ENCODE measurements at regions not wholly inside any gene's neighbourhood (a gene's known extent, or its start where the extent isn't known, plus 50 kb on each side); places are given as distances from the start of the nearest gene placed in this dataset.

DNA sequence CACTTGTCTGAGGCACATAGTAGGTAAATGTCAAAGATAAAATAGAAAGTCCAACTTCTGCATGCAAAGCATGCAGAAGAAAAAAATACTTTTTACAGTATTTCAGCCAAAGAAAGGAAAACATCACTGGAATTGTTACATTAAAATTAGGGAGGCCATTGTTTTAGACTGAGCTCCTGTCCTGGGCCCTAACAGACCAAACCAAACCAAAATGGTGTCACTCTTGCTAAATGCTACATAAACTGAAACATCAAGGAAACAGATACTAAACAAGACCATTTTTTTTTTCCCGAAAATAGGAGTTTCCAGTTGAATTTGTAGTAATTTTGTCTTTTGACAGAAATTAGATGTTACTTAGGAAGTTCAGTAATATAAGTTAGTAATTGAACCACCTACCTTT is 508.8 kb downstream of the DSC3 start:
- peaks cover 1 to 38% (median 9%) of the 10 kb centered on the region in 5 donors for H3K9me3 Mint-ChIP-seq
- no peaks in the 10 kb centered on the region for H3K4me1 Mint-ChIP-seq
- H3K27ac Mint-ChIP-seq: no peak overlapping the region
- Histone ChIP-seq H3K27ac (ENCODE audit: low read depth, low read length) (no peak overlapping the region), H3K4me1 (ENCODE audit: insufficient read depth, low read length) (no peaks in the 10 kb centered on the region), H3K4me3 (ENCODE audit: low read length) (no peak overlapping the region), H3K9me3 (ENCODE audit: low read length) (no peaks in the 10 kb centered on the region), H3K36me3 (ENCODE audit: insufficient read depth, low read length) (no peaks in the 10 kb centered on the region), H3K27me3 (ENCODE audit: insufficient read depth, low read length, poor library complexity, severe bottlenecking) (no peaks in the 10 kb centered on the region)
- H3K36me3 Mint-ChIP-seq: no peaks in the 10 kb centered on the region
- no peaks in the 10 kb centered on the region for H3K27me3 Mint-ChIP-seq
- DNase-seq: no peak
- CTCF ChIA-PET: no interaction called here
- POLR2A ChIA-PET: no interaction called here
- H3K4me3 Mint-ChIP-seq: no peak overlapping the region

DNA sequence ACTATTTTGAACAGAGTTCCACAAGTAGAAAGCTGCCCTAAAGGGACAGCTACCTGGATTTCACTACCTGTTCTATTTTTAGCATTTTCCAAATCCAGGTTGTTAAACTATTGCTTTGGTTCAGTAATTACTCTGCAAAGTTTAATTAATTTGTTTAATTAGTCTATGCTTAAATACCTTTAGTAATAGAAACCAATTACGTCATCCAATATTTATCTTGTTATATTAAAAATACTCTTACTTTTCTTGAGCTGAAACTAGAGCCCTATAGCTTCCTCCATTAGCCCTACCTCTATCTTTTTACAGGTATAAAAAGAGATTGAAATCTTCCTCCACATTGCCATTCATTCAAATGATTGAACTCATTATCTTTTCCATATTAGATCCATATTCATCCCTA is 514.6 kb downstream of the DSC3 start:
- no peak overlapping the region for H3K4me3 Mint-ChIP-seq
- H3K36me3 Mint-ChIP-seq: no peaks in the 10 kb centered on the region
- Histone ChIP-seq H3K9me3 (ENCODE audit: low read length) (no peaks in the 10 kb centered on the region), H3K4me3 (ENCODE audit: low read length) (no peak overlapping the region), H3K27me3 (ENCODE audit: insufficient read depth, low read length, poor library complexity, severe bottlenecking) (no peaks in the 10 kb centered on the region), H3K27ac (ENCODE audit: low read depth, low read length) (no peak overlapping the region), H3K4me1 (ENCODE audit: insufficient read depth, low read length) (no peaks in the 10 kb centered on the region), H3K36me3 (ENCODE audit: insufficient read depth, low read length) (no peaks in the 10 kb centered on the region)
- H3K4me1 Mint-ChIP-seq: no peaks in the 10 kb centered on the region
- POLR2A ChIA-PET: no interaction called here
- no peak overlapping the region for H3K27ac Mint-ChIP-seq
- H3K9me3 Mint-ChIP-seq: peaks cover 4 to 35% (median 10%) of the 10 kb centered on the region in 5 donors
- CTCF ChIA-PET: no interaction called here
- H3K27me3 Mint-ChIP-seq: no peaks in the 10 kb centered on the region
- no peak for DNase-seq

DNA sequence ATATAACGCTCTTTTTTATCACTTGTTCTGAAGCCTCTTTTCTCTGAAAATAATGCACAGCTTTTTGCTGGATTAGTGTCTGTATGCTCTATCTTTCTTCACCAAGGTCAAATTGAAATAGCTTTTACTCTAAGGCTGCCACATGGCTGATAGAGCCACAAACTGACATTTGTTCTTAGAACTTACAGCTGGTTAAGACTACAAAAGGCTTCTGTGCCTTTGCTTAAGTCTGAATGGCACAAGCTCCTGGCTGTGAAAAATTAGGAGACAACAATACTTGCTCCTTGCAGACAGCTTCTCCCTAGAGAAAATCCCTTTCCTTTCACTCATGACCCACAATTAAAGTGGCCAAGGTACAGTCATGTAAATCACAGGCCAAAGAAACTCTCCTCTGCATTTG is 515.3 kb downstream of the DSC3 start:
- no peaks in the 10 kb centered on the region for H3K36me3 ChIP-seq (ENCODE audit: insufficient read depth, low read length)
- Mint-ChIP-seq H3K4me1 (no peaks in the 10 kb centered on the region), H3K4me3 (no peak overlapping the region), H3K27ac (no peak overlapping the region), H3K27me3 (no peaks in the 10 kb centered on the region), H3K9me3 (peaks cover 5 to 32% (median 10%) of the 10 kb centered on the region in 5 donors), H3K36me3 (no peaks in the 10 kb centered on the region)
- H3K4me3 ChIP-seq (ENCODE audit: low read length): no peak overlapping the region
- no peaks in the 10 kb centered on the region for H3K4me1 ChIP-seq (ENCODE audit: insufficient read depth, low read length)
- no peak for DNase-seq
- no peaks in the 10 kb centered on the region for H3K27me3 ChIP-seq (ENCODE audit: insufficient read depth, low read length, poor library complexity, severe bottlenecking)
- H3K27ac ChIP-seq (ENCODE audit: low read depth, low read length): no peak overlapping the region
- ChIA-PET POLR2A (no interaction called here), CTCF (no interaction called here)
- no peaks in the 10 kb centered on the region for H3K9me3 ChIP-seq (ENCODE audit: low read length)

- H3K36me3 ChIP-seq (ENCODE audit: insufficient read depth, low read length): no peaks in the 10 kb centered on the region
- H3K27me3 ChIP-seq (ENCODE audit: insufficient read depth, low read length, poor library complexity, severe bottlenecking): no peaks in the 10 kb centered on the region
- H3K4me1 ChIP-seq (ENCODE audit: insufficient read depth, low read length): no peaks in the 10 kb centered on the region
- H3K27ac ChIP-seq (ENCODE audit: low read depth, low read length): no peak overlapping the region
- Mint-ChIP-seq H3K27me3 (no peaks in the 10 kb centered on the region), H3K4me1 (no peaks in the 10 kb centered on the region), H3K9me3 (peaks cover 5 to 28% (median 15%) of the 10 kb centered on the region in 5 donors), H3K36me3 (no peaks in the 10 kb centered on the region), H3K27ac (no peak overlapping the region), H3K4me3 (no peak overlapping the region)
- H3K9me3 ChIP-seq (ENCODE audit: low read length): no peaks in the 10 kb centered on the region
- no peak for DNase-seq
- H3K4me3 ChIP-seq (ENCODE audit: low read length): no peak overlapping the region
- CTCF ChIA-PET: no interaction called here
- POLR2A ChIA-PET: no interaction called here
Observed at GRCh38 chr18:30522288-30522929, 520.1 kb downstream of the DSC3 start.

- Histone ChIP-seq H3K4me3 (ENCODE audit: low read length) (no peak overlapping the region), H3K4me1 (ENCODE audit: insufficient read depth, low read length) (no peaks in the 10 kb centered on the region), H3K36me3 (ENCODE audit: insufficient read depth, low read length) (no peaks in the 10 kb centered on the region), H3K27ac (ENCODE audit: low read depth, low read length) (no peak overlapping the region), H3K27me3 (ENCODE audit: insufficient read depth, low read length, poor library complexity, severe bottlenecking) (no peaks in the 10 kb centered on the region), H3K9me3 (ENCODE audit: low read length) (no peaks in the 10 kb centered on the region)
- Mint-ChIP-seq H3K36me3 (no peaks in the 10 kb centered on the region), H3K4me1 (no peaks in the 10 kb centered on the region), H3K4me3 (no peak overlapping the region), H3K27me3 (no peaks in the 10 kb centered on the region), H3K9me3 (peaks cover 7 to 31% (median 13%) of the 10 kb centered on the region in 5 donors), H3K27ac (no peak overlapping the region)
- ChIA-PET POLR2A (no interaction called here), CTCF (no interaction called here)
- DNase-seq: no peak
Observed at GRCh38 chr18:30514059-30514458, 528.5 kb downstream of the DSC3 start.

GRCh38 chr18:30512872-30513271 is 529.7 kb downstream of the DSC3 start:
- H3K36me3 ChIP-seq (ENCODE audit: insufficient read depth, low read length): no peaks in the 10 kb centered on the region
- ChIA-PET POLR2A (no interaction called here), CTCF (no interaction called here)
- no peak overlapping the region for H3K27ac ChIP-seq (ENCODE audit: low read depth, low read length)
- Mint-ChIP-seq H3K27ac (no peak overlapping the region), H3K4me3 (no peak overlapping the region), H3K27me3 (no peaks in the 10 kb centered on the region), H3K36me3 (no peaks in the 10 kb centered on the region), H3K4me1 (no peaks in the 10 kb centered on the region), H3K9me3 (peaks cover 6 to 40% (median 7%) of the 10 kb centered on the region in 5 donors)
- H3K4me1 ChIP-seq (ENCODE audit: insufficient read depth, low read length): no peaks in the 10 kb centered on the region
- no peak for DNase-seq
- H3K27me3 ChIP-seq (ENCODE audit: insufficient read depth, low read length, poor library complexity, severe bottlenecking): no peaks in the 10 kb centered on the region
- no peaks in the 10 kb centered on the region for H3K9me3 ChIP-seq (ENCODE audit: low read length)
- H3K4me3 ChIP-seq (ENCODE audit: low read length): no peak overlapping the region

- H3K27me3 Mint-ChIP-seq: no peaks in the 10 kb centered on the region
- no peaks in the 10 kb centered on the region for H3K27me3 ChIP-seq (ENCODE audit: insufficient read depth, low read length, poor library complexity, severe bottlenecking)
- H3K27ac ChIP-seq (ENCODE audit: low read depth, low read length): no peak overlapping the region
- no peaks in the 10 kb centered on the region for H3K4me1 Mint-ChIP-seq
- H3K36me3 Mint-ChIP-seq: no peaks in the 10 kb centered on the region
- ChIA-PET POLR2A (no interaction called here), CTCF (no interaction called here)
- H3K9me3 Mint-ChIP-seq: peaks cover 0 to 37% (median 7%) of the 10 kb centered on the region in 5 donors
- H3K27ac Mint-ChIP-seq: no peak overlapping the region
- DNase-seq: no peak
- H3K4me3 ChIP-seq (ENCODE audit: low read length): no peak overlapping the region
- no peaks in the 10 kb centered on the region for H3K4me1 ChIP-seq (ENCODE audit: insufficient read depth, low read length)
- no peaks in the 10 kb centered on the region for H3K9me3 ChIP-seq (ENCODE audit: low read length)
- no peaks in the 10 kb centered on the region for H3K36me3 ChIP-seq (ENCODE audit: insufficient read depth, low read length)
- H3K4me3 Mint-ChIP-seq: no peak overlapping the region
Observed at GRCh38 chr18:30510882-30511281, 531.7 kb downstream of the DSC3 start.

GRCh38 chr18:30501594-30501993 is 540.9 kb downstream of the DSC3 start:
- Histone ChIP-seq H3K4me3 (ENCODE audit: low read length) (no peak overlapping the region), H3K27ac (ENCODE audit: low read depth, low read length) (no peak overlapping the region), H3K27me3 (ENCODE audit: insufficient read depth, low read length, poor library complexity, severe bottlenecking) (no peaks in the 10 kb centered on the region), H3K36me3 (ENCODE audit: insufficient read depth, low read length) (no peaks in the 10 kb centered on the region), H3K4me1 (ENCODE audit: insufficient read depth, low read length) (no peaks in the 10 kb centered on the region), H3K9me3 (ENCODE audit: low read length) (no peaks in the 10 kb centered on the region)
- Mint-ChIP-seq H3K36me3 (no peaks in the 10 kb centered on the region), H3K4me1 (no peaks in the 10 kb centered on the region), H3K4me3 (no peak overlapping the region), H3K27ac (no peak overlapping the region), H3K9me3 (peaks cover 0 to 49% (median 7%) of the 10 kb centered on the region in 5 donors), H3K27me3 (peaks cover 0 to 2% of the 10 kb centered on the region in 2 donors)
- no peak for DNase-seq
- ChIA-PET POLR2A (no interaction called here), CTCF (no interaction called here)

Data from CD8-positive, alpha-beta memory T cell (primary cell).